ENCODE measurements at regions not wholly inside any gene's neighbourhood (a gene's known extent, or its start where the extent isn't known, plus 50 kb on each side); places are given as distances from the start of the nearest gene placed in this dataset.

DNA sequence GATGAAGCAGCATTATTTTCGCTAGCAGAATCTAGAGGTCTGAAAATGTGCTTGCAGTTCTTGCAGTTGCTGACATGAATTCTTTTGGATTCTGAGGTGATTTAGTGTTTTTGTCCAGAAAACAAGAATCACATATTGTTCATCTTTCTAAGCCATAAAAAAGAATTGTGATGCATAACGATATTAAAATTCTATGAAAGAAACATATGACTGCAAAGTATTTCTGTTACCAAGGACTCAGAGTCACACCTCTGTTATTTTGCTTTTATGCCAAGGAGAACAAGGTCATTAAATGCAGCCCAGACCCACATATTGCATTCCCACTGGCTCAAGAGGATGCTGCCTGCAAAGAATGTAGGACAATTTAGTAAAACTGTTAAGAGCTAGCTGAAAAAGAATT is 299.8 kb upstream of the GPR149 start:
- TF ChIP-seq, protein P1, sequence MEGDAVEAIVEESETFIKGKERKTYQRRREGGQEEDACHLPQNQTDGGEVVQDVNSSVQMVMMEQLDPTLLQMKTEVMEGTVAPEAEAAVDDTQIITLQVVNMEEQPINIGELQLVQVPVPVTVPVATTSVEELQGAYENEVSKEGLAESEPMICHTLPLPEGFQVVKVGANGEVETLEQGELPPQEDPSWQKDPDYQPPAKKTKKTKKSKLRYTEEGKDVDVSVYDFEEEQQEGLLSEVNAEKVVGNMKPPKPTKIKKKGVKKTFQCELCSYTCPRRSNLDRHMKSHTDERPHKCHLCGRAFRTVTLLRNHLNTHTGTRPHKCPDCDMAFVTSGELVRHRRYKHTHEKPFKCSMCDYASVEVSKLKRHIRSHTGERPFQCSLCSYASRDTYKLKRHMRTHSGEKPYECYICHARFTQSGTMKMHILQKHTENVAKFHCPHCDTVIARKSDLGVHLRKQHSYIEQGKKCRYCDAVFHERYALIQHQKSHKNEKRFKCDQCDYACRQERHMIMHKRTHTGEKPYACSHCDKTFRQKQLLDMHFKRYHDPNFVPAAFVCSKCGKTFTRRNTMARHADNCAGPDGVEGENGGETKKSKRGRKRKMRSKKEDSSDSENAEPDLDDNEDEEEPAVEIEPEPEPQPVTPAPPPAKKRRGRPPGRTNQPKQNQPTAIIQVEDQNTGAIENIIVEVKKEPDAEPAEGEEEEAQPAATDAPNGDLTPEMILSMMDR (IDR thresholded peaks at IDR 0.05; ENCODE audit: insufficient read depth, low read depth, low read length) = no peak
- TF ChIP-seq EZH2 (IDR thresholded peaks at IDR 0.05; ENCODE audit: insufficient read depth, low read length) = no peak

All from astrocyte (in vitro differentiated cells and primary cell).